Endothelial cell of umbilical vein (primary cell): ENCODE measurements at regions not wholly inside any gene's neighbourhood (a gene's known extent, or its start where the extent isn't known, plus 50 kb on each side); places are given as distances from the start of the nearest gene placed in this dataset. TPM values are rescaled to one million over a fixed set of nuclear protein-coding genes. Genes with fewer than 3 reads are reported as not detected.
"Not testable (repeated sequence)": the region's sequence is repeated elsewhere in the genome, so short reads cannot be mapped to it uniquely, and the experiment has no call there.

Source experiments
- BruUV-seq: library from RNA; stranded (reverse); fragments of 400-500 nt; replicated peaks from 2 replicates; lab custom pipeline; 2021; lab: Mats Ljungman, UMichigan
- CTCF ChIA-PET: fragments of 300-600, 350-600 bp; sonication (Branson Sonifier 250); formaldehyde crosslinking; loops from one replicate; lab custom pipeline; 2021; ENCODE audit warnings: antibody characterized with exemption, inconsistent platforms; lab: Charles Lee
- POLR2A ChIA-PET: fragments of 300-600, 350-600 bp; sonication (Branson Sonifier 250); formaldehyde crosslinking; loops from one replicate; lab custom pipeline; 2021; ENCODE audit warnings: antibody characterized with exemption, inconsistent platforms; lab: Charles Lee
- DNase-seq: peaks from one replicate; pipeline ENCODE4 v3.0.0-alpha.2; 2011; ENCODE audit warnings: low read depth, low spot score
- FAIRE-seq: peaks from 2 replicates; lab custom pipeline; 2011; peaks lifted over from hg19 to GRCh38; lab: Jason Lieb, UNC
- H2AFZ ChIP-seq: 2 replicates; pipeline ENCODE4 v1.6.0; 2012; ENCODE audit warnings: low read depth, low read length, control low read depth, inconsistent platforms
- H3K27ac ChIP-seq: 2 replicates; pipeline ENCODE4 v1.5.1; 2011; ENCODE audit warnings: low read depth, mild to moderate bottlenecking, control low read depth, low read length, moderate library complexity; ENCODE audit not compliant: insufficient read depth
- H3K27me3 ChIP-seq, 2 experiments: 2 replicates each; pipeline versions ENCODE4 v1.6.0 to v1.6.1; 2011; ENCODE audit warnings: low read length in 2 of 2, mixed read lengths in 1 of 2; ENCODE audit not compliant: control insufficient read depth in 2 of 2, insufficient read depth in 2 of 2
- H3K36me3 ChIP-seq, 2 experiments: 2 replicates in 1 of 2; 3 replicates in 1 of 2; pipeline ENCODE4 v1.5.1; 2011; ENCODE audit warnings: low read length in 2 of 2, mild to moderate bottlenecking in 1 of 2, moderate library complexity in 1 of 2; ENCODE audit not compliant: control insufficient read depth in 2 of 2, insufficient read depth in 2 of 2; ENCODE audit errors: extremely low read depth in 1 of 2
- H3K4me1 ChIP-seq: 3 replicates; pipeline ENCODE4 v1.5.1; 2011; ENCODE audit warnings: mild to moderate bottlenecking, low read length; ENCODE audit not compliant: control insufficient read depth, insufficient read depth; ENCODE audit errors: extremely low read depth
- H3K4me2 ChIP-seq: 2 replicates; pipeline ENCODE4 v1.6.1; 2011; ENCODE audit warnings: low read length, control low read depth, mixed read lengths; ENCODE audit not compliant: insufficient read depth
- H3K4me3 ChIP-seq, 3 experiments: fragments of 200-600 bp in 1 of 3; sonication (generic), shearing (Covaris generic) in 1 of 3; replicated peaks in 1 of 3; 2 replicates each; pipeline ENCODE4 v1.5.1; 2011 to 2016; ENCODE audit warnings: control low read depth in 3 of 3, low read length in 3 of 3, mild to moderate bottlenecking in 2 of 3, inconsistent platforms in 1 of 3, low read depth in 1 of 3, moderate library complexity in 1 of 3; ENCODE audit not compliant: insufficient read depth in 1 of 3
- H3K79me2 ChIP-seq: 2 replicates; pipeline ENCODE4 v1.6.0; 2012; ENCODE audit warnings: low read length, inconsistent platforms; ENCODE audit not compliant: control insufficient read depth, insufficient read depth
- H3K9ac ChIP-seq: replicated peaks from 2 replicates; pipeline ENCODE3; 2011; ENCODE audit warnings: low read length, control low read depth; ENCODE audit not compliant: insufficient read depth; ENCODE audit errors: extremely low read depth
- H3K9me1 ChIP-seq: replicated peaks from 3 replicates; pipeline ENCODE4 v1.6.0; 2011; ENCODE audit warnings: mild to moderate bottlenecking, low read length; ENCODE audit not compliant: control insufficient read depth, insufficient read depth; ENCODE audit errors: extremely low read depth
- H3K9me3 ChIP-seq: replicated peaks from 2 replicates; pipeline ENCODE4 v1.5.1; 2012; ENCODE audit warnings: low read length, inconsistent platforms; ENCODE audit not compliant: control insufficient read depth, insufficient read depth
- H4K20me1 ChIP-seq: replicated peaks from 2 replicates; pipeline ENCODE3; 2011; ENCODE audit warnings: mild to moderate bottlenecking, low read length; ENCODE audit not compliant: control insufficient read depth, insufficient read depth; ENCODE audit errors: extremely low read depth
- dilution Hi-C: fragments of 300-500 bp; cut with MboI; formaldehyde crosslinking; loops from one replicate; pipeline ENCODE4 v1.15.0; 2019; ENCODE audit warnings: low sequenced_read_pairs; ENCODE audit not compliant: extremely low pct_ligation_motif_present
- intact Hi-C: fragments of 100-400 bp; cut with micrococcal nuclease; formaldehyde crosslinking; loops from one replicate; pipeline ENCODE4 v1.10.0; 2022
- small RNA-seq: library from RNA; depleted of rRNA; stranded (forward); fragments of <200 nt; gene quantifications from one replicate; pipeline ENCODE3, GENCODE V24; 2012; ENCODE audit warnings: low replicate concordance, low read depth; ENCODE audit not compliant: insufficient read depth, insufficient read length

GRCh38 chr9:64449025-64449424 is 836.0 kb downstream of the FOXD4L5 start:
- dilution Hi-C loops, H3K36me3 ChIP-seq, H3K9ac ChIP-seq, DNase-seq, H3K4me1 ChIP-seq, H3K4me3 ChIP-seq, H4K20me1 ChIP-seq, H3K79me2 ChIP-seq, H3K27ac ChIP-seq, FAIRE-seq, POLR2A ChIA-PET, H3K9me3 ChIP-seq, H3K9me1 ChIP-seq, H3K4me2 ChIP-seq, CTCF ChIA-PET, BruUV-seq, intact Hi-C loops, H2AFZ ChIP-seq, H3K27me3 ChIP-seq: not testable (repeated sequence)

DNA sequence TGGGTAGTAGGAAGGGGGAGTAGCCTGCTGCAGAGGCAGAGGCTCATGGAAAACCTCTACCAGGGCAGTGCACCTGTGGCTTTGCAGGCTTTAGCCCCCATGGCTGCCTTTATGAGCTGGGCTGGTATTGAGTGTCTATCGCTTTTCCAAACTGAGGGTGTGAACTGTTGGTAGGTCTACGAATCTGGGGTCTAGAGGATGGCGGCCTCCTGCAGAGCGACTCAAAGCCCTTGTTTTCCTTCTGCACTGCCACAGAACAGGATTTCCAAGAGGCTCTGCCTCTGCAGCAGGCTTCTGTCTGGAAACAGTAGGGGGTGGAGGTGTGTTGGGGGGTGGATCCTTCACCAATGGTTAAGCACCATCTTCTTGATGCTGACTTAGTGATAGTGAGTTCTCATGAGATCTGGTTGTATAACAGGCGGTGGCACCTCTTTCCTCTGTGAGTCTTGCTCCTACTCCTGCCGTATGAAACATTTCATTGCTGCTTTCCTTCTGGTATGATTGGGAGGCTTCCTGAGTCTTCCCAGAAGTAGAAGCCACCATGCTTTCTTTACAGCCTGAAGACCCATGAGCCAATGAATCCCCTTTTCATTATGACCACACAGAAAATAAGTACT is 840.0 kb downstream of the FOXD4L5 start:
- FAIRE-seq, H4K20me1 ChIP-seq, POLR2A ChIA-PET, CTCF ChIA-PET, H3K4me1 ChIP-seq, H3K4me3 ChIP-seq, H3K9ac ChIP-seq, H3K27me3 ChIP-seq, dilution Hi-C loops, BruUV-seq, intact Hi-C loops, H3K9me3 ChIP-seq, H2AFZ ChIP-seq, H3K79me2 ChIP-seq, H3K4me2 ChIP-seq, DNase-seq, H3K9me1 ChIP-seq, H3K36me3 ChIP-seq, H3K27ac ChIP-seq: not testable (repeated sequence)

DNA sequence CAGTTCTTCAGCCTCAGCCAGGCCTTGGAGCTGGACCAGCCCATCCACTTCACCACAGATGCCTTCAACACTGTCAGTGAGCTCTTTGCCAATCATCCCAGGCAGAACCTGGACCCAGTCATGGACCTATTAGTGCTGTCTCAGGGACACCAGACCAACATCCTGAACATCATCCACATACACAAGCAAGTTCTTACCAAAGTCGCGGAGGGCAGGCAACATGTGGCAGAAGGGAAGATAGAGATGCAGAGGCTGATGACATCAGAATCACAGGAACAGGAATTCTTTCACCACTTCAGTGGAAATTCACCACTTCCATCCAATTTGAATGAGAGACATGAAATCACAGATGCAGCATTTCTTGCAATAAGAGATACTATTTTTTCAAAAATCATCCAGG is 845.3 kb downstream of the FOXD4L5 start:
- POLR2A ChIA-PET, FAIRE-seq, CTCF ChIA-PET: not testable (repeated sequence)

More for the DNA sequence above, 845.3 kb downstream of the FOXD4L5 start:
- H3K9ac ChIP-seq, intact Hi-C loops, H3K9me1 ChIP-seq, dilution Hi-C loops, H3K79me2 ChIP-seq, H3K36me3 ChIP-seq, H3K4me2 ChIP-seq, H3K27ac ChIP-seq, DNase-seq, H2AFZ ChIP-seq, H4K20me1 ChIP-seq, BruUV-seq, H3K4me1 ChIP-seq, H3K27me3 ChIP-seq, H3K9me3 ChIP-seq, H3K4me3 ChIP-seq: not testable (repeated sequence)

Small RNAs in the stretch of these regions (small RNA-seq; reads per million reads assigned to genes)
- not detected for gene AL773524.1
